GM10266 (cell line): ENCODE measurements at regions not wholly inside any gene's neighbourhood (a gene's known extent, or its start where the extent isn't known, plus 50 kb on each side); places are given as distances from the start of the nearest gene placed in this dataset.

Source experiments
- DNase-seq: peaks from one replicate; pipeline ENCODE4 v3.0.0; 2012; ENCODE audit errors: extremely low spot score
- CTCF ChIP-seq: IDR thresholded peaks from 2 replicates; pipeline ENCODE4 v1.5.1; 2012; ENCODE audit warnings: mild to moderate bottlenecking, low read depth; ENCODE audit not compliant: control insufficient read depth, insufficient read depth; ENCODE audit errors: missing control alignments

- no peak for DNase-seq
- no peak for TF ChIP-seq CTCF
These were observed 339.5 kb upstream of the TPK1 start for GRCh38 chr7:145175366-145175765.

- DNase-seq = no peak
- no peak for TF ChIP-seq CTCF
These were observed 334.1 kb upstream of the TPK1 start for GRCh38 chr7:145169908-145170307.

- TF ChIP-seq CTCF = no peak
- no peak for DNase-seq
These were observed 333.0 kb upstream of the TPK1 start for GRCh38 chr7:145168879-145169278.

- no peak for DNase-seq
- no peak for TF ChIP-seq CTCF
These were observed 332.6 kb upstream of the TPK1 start for GRCh38 chr7:145168427-145168826.

GRCh38 chr7:145156834-145157233 is 321.0 kb upstream of the TPK1 start:
- DNase-seq = no peak
- TF ChIP-seq CTCF = no peak

GRCh38 chr7:145152589-145152988 is 316.7 kb upstream of the TPK1 start:
- DNase-seq = no peak
- TF ChIP-seq CTCF = no peak

- TF ChIP-seq CTCF = no peak
- DNase-seq = no peak
These were observed 315.8 kb upstream of the TPK1 start for GRCh38 chr7:145151676-145152075.
